ENCODE measurements at regions not wholly inside any gene's neighbourhood (a gene's known extent, or its start where the extent isn't known, plus 50 kb on each side); places are given as distances from the start of the nearest gene placed in this dataset.
A peak's percentile ranks its signal among the peaks of the same experiment; 100 is the strongest.

DNA sequence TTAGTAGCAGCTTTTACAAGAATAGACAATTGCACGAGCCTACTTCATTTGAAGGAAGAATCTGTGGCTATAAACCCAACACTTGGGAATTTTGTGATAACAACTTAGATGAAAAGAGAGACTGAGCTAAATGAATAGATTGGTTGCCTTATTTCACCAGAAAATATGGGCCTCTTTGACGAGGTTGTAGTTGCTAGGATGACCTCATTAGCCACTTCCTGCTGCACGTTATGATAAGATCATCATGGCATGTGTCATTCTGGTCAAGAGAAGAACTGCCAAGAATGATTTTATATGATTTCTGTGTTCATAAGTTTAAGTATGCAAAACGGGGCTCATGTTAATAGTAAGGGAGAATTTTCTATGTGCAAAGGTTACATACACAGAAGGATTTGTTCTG, 321.9 kb upstream of the GIMD1 start:
- H3K27ac ChIP-seq (ENCODE audit: control insufficient read depth, insufficient read depth), result no peak overlapping the region
- H3K36me3 ChIP-seq (ENCODE audit: control insufficient read depth in 2 of 2, insufficient read depth in 2 of 2, low read length in 1 of 2), result no peaks in the 10 kb centered on the region
- in situ Hi-C loops (cut with MboI) (no loop called here), intact Hi-C loops (cut with micrococcal nuclease; ENCODE audit: unreplicated experiment) (no loop called here)
- no peak for ATAC-seq
- RAD21 ChIA-PET (ENCODE audit: unreplicated experiment), result no interaction called here
- no peak for FAIRE-seq
- H4K20me1 ChIP-seq (ENCODE audit: control insufficient read depth, insufficient read depth), result no peaks in the 10 kb centered on the region
- no peaks in the 10 kb centered on the region for H3K4me1 ChIP-seq (ENCODE audit: control insufficient read depth, insufficient read depth, low read length)
- no peak for DNase-seq (ENCODE audit: low read depth, low spot score)
- BruUV-seq (replicated peaks), result no TSS peak
- POLR2A ChIA-PET, result no interaction called here
- CTCF ChIA-PET, result no interaction called here
- 1% methylated on average over 4 of the region's 4 CpGs for WGBS (ENCODE audit: insufficient coverage, insufficient replicate concordance, low lambda C conversion rate, missing lambda C conversion rate)
- H3K79me2 ChIP-seq (ENCODE audit: control insufficient read depth, insufficient read depth, low read length), result no peaks in the 10 kb centered on the region
- H3K9ac ChIP-seq (ENCODE audit: control insufficient read depth, insufficient read depth, low read length), result no peak overlapping the region
- SMC1A ChIA-PET (ENCODE audit: uncharacterized antibody, unreplicated experiment), result no interaction called here
- no peak overlapping the region for H3K4me2 ChIP-seq (ENCODE audit: control insufficient read depth, insufficient read depth)
- H2AFZ ChIP-seq (ENCODE audit: control insufficient read depth, low read depth, low read length), result no peak overlapping the region
- no peak overlapping the region for H3K4me3 ChIP-seq
- 0 out of 2 replicates have a peak, but pooled peaks have one; percentile 13 for TF ChIP-seq CREM (IDR thresholded peaks at IDR 0.05; ENCODE audit: low read depth)
- TF ChIP-seq LARP7 (IDR thresholded peaks at IDR 0.05), result no peak
- no peak for TF ChIP-seq RB1 (IDR thresholded peaks at IDR 0.05; ENCODE audit: borderline replicate concordance)
- TF ChIP-seq, protein P1, sequence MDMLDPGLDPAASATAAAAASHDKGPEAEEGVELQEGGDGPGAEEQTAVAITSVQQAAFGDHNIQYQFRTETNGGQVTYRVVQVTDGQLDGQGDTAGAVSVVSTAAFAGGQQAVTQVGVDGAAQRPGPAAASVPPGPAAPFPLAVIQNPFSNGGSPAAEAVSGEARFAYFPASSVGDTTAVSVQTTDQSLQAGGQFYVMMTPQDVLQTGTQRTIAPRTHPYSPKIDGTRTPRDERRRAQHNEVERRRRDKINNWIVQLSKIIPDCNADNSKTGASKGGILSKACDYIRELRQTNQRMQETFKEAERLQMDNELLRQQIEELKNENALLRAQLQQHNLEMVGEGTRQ (IDR thresholded peaks at IDR 0.05; ENCODE audit: borderline replicate concordance, low read depth, low read length), result no peak
- TF ChIP-seq NFYA (IDR thresholded peaks at IDR 0.05; ENCODE audit: borderline replicate concordance, low read depth, low read length), result no peak
- no peak for TF ChIP-seq ZNF207 (IDR thresholded peaks at IDR 0.05; ENCODE audit: borderline replicate concordance)
- TF ChIP-seq SRF (IDR thresholded peaks at IDR 0.05; ENCODE audit: low read depth in 2 of 2, low read length in 2 of 2), result no peak
- TF ChIP-seq, protein P2, sequence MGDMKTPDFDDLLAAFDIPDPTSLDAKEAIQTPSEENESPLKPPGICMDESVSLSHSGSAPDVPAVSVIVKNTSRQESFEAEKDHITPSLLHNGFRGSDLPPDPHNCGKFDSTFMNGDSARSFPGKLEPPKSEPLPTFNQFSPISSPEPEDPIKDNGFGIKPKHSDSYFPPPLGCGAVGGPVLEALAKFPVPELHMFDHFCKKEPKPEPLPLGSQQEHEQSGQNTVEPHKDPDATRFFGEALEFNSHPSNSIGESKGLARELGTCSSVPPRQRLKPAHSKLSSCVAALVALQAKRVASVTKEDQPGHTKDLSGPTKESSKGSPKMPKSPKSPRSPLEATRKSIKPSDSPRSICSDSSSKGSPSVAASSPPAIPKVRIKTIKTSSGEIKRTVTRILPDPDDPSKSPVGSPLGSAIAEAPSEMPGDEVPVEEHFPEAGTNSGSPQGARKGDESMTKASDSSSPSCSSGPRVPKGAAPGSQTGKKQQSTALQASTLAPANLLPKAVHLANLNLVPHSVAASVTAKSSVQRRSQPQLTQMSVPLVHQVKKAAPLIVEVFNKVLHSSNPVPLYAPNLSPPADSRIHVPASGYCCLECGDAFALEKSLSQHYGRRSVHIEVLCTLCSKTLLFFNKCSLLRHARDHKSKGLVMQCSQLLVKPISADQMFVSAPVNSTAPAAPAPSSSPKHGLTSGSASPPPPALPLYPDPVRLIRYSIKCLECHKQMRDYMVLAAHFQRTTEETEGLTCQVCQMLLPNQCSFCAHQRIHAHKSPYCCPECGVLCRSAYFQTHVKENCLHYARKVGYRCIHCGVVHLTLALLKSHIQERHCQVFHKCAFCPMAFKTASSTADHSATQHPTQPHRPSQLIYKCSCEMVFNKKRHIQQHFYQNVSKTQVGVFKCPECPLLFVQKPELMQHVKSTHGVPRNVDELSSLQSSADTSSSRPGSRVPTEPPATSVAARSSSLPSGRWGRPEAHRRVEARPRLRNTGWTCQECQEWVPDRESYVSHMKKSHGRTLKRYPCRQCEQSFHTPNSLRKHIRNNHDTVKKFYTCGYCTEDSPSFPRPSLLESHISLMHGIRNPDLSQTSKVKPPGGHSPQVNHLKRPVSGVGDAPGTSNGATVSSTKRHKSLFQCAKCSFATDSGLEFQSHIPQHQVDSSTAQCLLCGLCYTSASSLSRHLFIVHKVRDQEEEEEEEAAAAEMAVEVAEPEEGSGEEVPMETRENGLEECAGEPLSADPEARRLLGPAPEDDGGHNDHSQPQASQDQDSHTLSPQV (IDR thresholded peaks at IDR 0.05), result no peak
- TF ChIP-seq RUNX3 (IDR thresholded peaks at IDR 0.05; ENCODE audit: low read length), result peak; percentile 20; the same call in 1 of the 2 replicates
- TF ChIP-seq CREB1 (IDR thresholded peaks at IDR 0.05; ENCODE audit: low read depth), result 0 out of 2 replicates have a peak, but pooled peaks have one; percentile 40
- no peaks in the 10 kb centered on the region for H3K27me3 ChIP-seq (replicated peaks in 1 of 2; ENCODE audit: control insufficient read depth in 2 of 2, insufficient read depth in 2 of 2, low read length in 1 of 2)
- no peaks in the 10 kb centered on the region for H3K9me3 ChIP-seq (replicated peaks; ENCODE audit: control insufficient read depth, insufficient read depth, low read length)
